Ovary (tissue), 7 donors: ENCODE measurements at regions not wholly inside any gene's neighbourhood (a gene's known extent, or its start where the extent isn't known, plus 50 kb on each side); places are given as distances from the start of the nearest gene placed in this dataset.

Experiments used
- DNase-seq, 5 donors: peaks; one replicate each; pipeline ENCODE4 v3.0.0-alpha.2; 2019 to 2020
- H3K27ac ChIP-seq, 2 donors: fragments of 200-600 bp; one replicate each; pipeline versions ENCODE4 v1.5.1 to v1.8.0; 2019 to 2022
- H3K27me3 ChIP-seq: fragments of 200-600 bp; one replicate; pipeline ENCODE4 v1.8.0; 2022
- H3K36me3 ChIP-seq: fragments of 200-600 bp; sonication (generic); one replicate; pipeline ENCODE4 v1.5.1; 2019
- H3K4me1 ChIP-seq: one replicate; pipeline ENCODE4 v1.8.1; 2013; ENCODE audit warnings: mild to moderate bottlenecking, moderate library complexity; ENCODE audit not compliant: insufficient read depth
- H3K4me3 ChIP-seq: fragments of 200-600 bp; sonication (generic); one replicate; pipeline ENCODE4 v1.5.1; 2017
- H3K9me3 ChIP-seq, 2 donors: fragments of 200-600 bp in 1 of 2; sonication (generic) in 1 of 2; one replicate each; pipeline versions ENCODE4 v1.5.1 to v1.8.1; 2013 to 2019; ENCODE audit warnings: mild to moderate bottlenecking in 1 of 2, moderate library complexity in 1 of 2
- EP300 ChIP-seq: sonication (generic); formaldehyde crosslinking; IDR thresholded peaks from one replicate; pipeline ENCODE4 v1.6.1; 2017; ENCODE audit warnings: antibody characterized with exemption
- POLR2A ChIP-seq: fragments of 450-650 bp; IDR thresholded peaks from one replicate; pipeline ENCODE4 v1.6.1; 2017; ENCODE audit warnings: antibody characterized with exemption, mild to moderate bottlenecking, moderate library complexity
- WGBS, 3 donors: extraction: QIAGEN DNeasy Blood & Tissue Kit in 1 of 3; methylation state at CpG; one replicate each; pipeline versions ENCODE4 v1.1.5 to v1.1.7; 2013 to 2017; 5-methylcytosine and 5-hydroxymethylcytosine counted together
- intact Hi-C, 4 donors: fragments of 100-400 bp; cut with DNase I; formaldehyde crosslinking; loops; one replicate each; pipeline versions ENCODE4 v1.11.0 to v1.15.1; 2022 to 2023
- TF ChIP-seq, protein P1 (sequence below), 3 donors: fragments of 450-650 bp in 2 of 3; fragments of 200-600 bp in 1 of 3; IDR thresholded peaks; one replicate each; pipeline versions ENCODE4 v1.5.1 to v1.8.0; 2016 to 2022; ENCODE audit warnings: antibody characterized with exemption in 3 of 3, mild to moderate bottlenecking in 1 of 3
- donor health status: DM: no; HTN: no; CAD: no; lungs with moderate emphysema.
- donor health status: DM: no; HTN: no; CAD: no.
- donor health status: Bipolar disorder and iron deficiency.
- donor health status: DM: no; HTN: no; CAD: no.
- donor health status: DM: yes; HTN: yes; CAD: no.

DNA sequence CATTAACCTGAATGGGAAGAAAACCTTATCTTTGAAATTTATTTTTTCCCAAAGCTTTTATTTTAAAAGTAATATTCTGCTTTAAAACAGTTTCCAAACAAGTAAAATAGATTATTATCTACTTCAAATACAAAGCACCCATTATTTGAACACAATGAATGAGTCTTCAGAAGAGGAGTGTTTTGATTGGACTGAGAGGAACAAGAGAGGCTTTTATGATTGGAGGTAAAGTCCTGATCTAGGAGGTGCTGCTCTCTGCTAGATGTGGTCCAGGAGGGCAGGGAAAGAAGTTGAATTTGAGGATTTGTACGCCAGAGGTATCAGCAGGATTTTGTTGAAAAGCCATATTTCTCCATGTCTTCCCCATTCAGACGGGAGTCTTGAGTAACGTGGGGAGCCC lies 900.7 kb downstream of the SOCS6 start:
- H3K4me1 ChIP-seq = no peaks in the 10 kb centered on the region
- intact Hi-C loops = no loop called here
- H3K4me3 ChIP-seq = no peak overlapping the region
- 73 to 80% (median 79%) methylated on average over 3 of the region's 3 CpGs for WGBS, 3 donors
- H3K36me3 ChIP-seq = no peaks in the 10 kb centered on the region
- H3K27me3 ChIP-seq = no peaks in the 10 kb centered on the region
- TF ChIP-seq POLR2A = no peak
- TF ChIP-seq, protein P1, sequence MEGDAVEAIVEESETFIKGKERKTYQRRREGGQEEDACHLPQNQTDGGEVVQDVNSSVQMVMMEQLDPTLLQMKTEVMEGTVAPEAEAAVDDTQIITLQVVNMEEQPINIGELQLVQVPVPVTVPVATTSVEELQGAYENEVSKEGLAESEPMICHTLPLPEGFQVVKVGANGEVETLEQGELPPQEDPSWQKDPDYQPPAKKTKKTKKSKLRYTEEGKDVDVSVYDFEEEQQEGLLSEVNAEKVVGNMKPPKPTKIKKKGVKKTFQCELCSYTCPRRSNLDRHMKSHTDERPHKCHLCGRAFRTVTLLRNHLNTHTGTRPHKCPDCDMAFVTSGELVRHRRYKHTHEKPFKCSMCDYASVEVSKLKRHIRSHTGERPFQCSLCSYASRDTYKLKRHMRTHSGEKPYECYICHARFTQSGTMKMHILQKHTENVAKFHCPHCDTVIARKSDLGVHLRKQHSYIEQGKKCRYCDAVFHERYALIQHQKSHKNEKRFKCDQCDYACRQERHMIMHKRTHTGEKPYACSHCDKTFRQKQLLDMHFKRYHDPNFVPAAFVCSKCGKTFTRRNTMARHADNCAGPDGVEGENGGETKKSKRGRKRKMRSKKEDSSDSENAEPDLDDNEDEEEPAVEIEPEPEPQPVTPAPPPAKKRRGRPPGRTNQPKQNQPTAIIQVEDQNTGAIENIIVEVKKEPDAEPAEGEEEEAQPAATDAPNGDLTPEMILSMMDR (IDR thresholded peaks at IDR 0.05) = no peak
- TF ChIP-seq EP300 = no peak
- DNase-seq = no peak
- no peaks in the 10 kb centered on the region for H3K9me3 ChIP-seq
- no peak overlapping the region for H3K27ac ChIP-seq

DNA sequence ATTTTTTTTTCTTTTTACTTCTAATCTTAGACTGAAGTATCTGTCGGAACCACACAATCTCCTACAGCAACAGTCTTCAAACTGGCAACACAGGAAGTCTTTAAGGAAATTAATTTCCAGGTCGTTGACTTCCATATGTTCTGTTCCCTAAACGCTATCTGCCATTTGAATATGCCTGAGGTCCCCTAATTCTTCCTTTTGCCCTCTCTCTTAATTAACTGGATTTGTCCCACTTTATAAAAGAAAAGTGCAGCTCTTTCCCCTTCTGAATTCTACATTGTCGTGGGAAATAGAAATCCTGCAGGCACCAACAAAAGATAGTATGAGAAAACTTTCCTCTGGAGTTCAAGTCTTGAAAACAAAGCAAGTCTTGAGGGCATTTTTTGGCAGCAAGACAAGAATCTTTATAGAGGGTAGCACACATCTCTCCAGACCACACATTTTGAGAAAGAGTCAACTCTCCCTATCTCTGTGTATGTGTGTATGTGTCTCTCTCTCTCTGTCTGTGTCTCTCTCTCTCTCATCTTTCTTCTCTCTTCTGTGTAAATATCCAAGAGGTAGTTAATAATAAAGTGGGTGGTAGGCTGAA lies 879.8 kb downstream of the SOCS6 start:
- intact Hi-C loops = no loop called here
- no peaks in the 10 kb centered on the region for H3K36me3 ChIP-seq
- no peaks in the 10 kb centered on the region for H3K4me1 ChIP-seq
- TF ChIP-seq, protein P1 (IDR thresholded peaks at IDR 0.05) = no peak
- TF ChIP-seq EP300 = no peak
- TF ChIP-seq POLR2A = no peak
- H3K27ac ChIP-seq = no peak overlapping the region
- no peak overlapping the region for H3K4me3 ChIP-seq
- 44 to 63% (median 47%) methylated on average over 4 of the region's 4 CpGs for WGBS, 3 donors
- no peaks in the 10 kb centered on the region for H3K27me3 ChIP-seq
- H3K9me3 ChIP-seq = no peaks in the 10 kb centered on the region
- no peak for DNase-seq

DNA sequence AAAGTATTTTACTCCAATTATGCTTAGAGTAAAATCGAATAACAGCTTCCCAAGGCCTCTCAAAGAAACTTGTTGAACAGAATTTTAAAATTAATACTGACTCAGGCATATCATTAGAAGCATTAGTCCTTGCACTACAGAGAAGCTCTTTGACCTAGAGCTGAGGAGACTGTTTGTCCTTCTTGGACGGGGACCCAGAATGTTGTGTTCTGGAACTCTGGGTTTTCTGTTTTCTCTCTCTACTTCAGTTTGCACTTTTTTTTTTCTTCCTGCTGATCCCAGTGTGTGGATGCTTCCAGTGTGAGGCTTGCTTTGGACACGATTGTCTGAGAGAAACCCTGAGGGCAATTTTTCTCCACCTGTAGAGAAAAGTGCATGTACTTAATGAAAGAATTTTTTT lies 847.6 kb downstream of the SOCS6 start:
- no peak for DNase-seq
- Histone ChIP-seq H3K36me3 (no peaks in the 10 kb centered on the region), H3K9me3 (no peaks in the 10 kb centered on the region), H3K4me1 (no peaks in the 10 kb centered on the region), H3K27me3 (no peaks in the 10 kb centered on the region), H3K27ac (no peak overlapping the region), H3K4me3 (no peak overlapping the region)
- intact Hi-C loops = no loop called here
- WGBS, 3 donors = 30 to 49% (median 40%) methylated on average over 3 of the region's 3 CpGs
- no peak for TF ChIP-seq POLR2A
- TF ChIP-seq, protein P1 (IDR thresholded peaks at IDR 0.05) = no peak
- no peak for TF ChIP-seq EP300

DNA sequence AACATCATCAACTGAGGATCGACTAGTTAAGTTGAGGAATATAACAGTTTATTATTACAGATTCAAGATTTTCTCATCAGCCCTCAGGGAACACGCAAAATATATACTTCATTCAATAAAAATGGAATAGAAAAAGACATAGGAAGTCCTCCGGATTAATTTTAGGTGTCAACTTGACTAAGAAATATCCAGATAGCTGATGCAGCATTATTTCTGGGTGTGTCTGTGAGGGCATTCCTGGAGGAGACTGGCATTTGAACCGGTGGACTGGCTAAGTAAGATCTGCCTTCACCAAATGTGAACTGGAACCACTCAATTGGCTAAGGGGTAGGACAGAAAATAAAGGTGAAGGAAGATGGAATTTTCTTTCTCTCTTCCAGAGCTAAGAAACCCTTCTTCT lies 845.3 kb downstream of the SOCS6 start:
- H3K9me3 ChIP-seq = no peaks in the 10 kb centered on the region
- 75 to 78% (median 76%) methylated on average over 4 of the region's 4 CpGs for whole genome bisulfite sequencing, 3 donors
- no peak overlapping the region for H3K4me3 ChIP-seq
- no peaks in the 10 kb centered on the region for H3K4me1 ChIP-seq
- no peak for DNase-seq
- intact Hi-C loops = no loop called here
- TF ChIP-seq, protein P1 (IDR thresholded peaks at IDR 0.05) = no peak
- H3K36me3 ChIP-seq = no peaks in the 10 kb centered on the region
- H3K27me3 ChIP-seq = no peaks in the 10 kb centered on the region
- H3K27ac ChIP-seq = no peak overlapping the region
